HEK293 (cell line): ENCODE measurements at regions not wholly inside any gene's neighbourhood (a gene's known extent, or its start where the extent isn't known, plus 50 kb on each side); places are given as distances from the start of the nearest gene placed in this dataset.

Experiments
- CTCF ChIA-PET: fragments of 350-600 bp; formaldehyde crosslinking; extraction: SDS; loops from one replicate; lab custom pipeline; 2021; ENCODE audit warnings: antibody characterized with exemption; lab: Yijun Ruan, JAX
- POLR2A ChIA-PET: fragments of 300-600 bp; formaldehyde crosslinking; extraction: SDS; loops from one replicate; lab custom pipeline; 2020; ENCODE audit warnings: antibody characterized with exemption, inconsistent platforms; lab: Yijun Ruan, JAX
- H3K27ac ChIP-seq: fragments of 200-500 bp; sonication (Bioruptor generic); 2 replicates; pipeline ENCODE4 v1.5.1; 2014; ENCODE audit warnings: low read depth, low read length, control low read depth, inconsistent platforms; ENCODE audit errors: extremely low read depth
- H3K36me3 ChIP-seq, 2 experiments: fragments of 200-500 bp in 1 of 2; sonication (Bioruptor generic) in 1 of 2; 1 replicate in 1 of 2; 2 replicates in 1 of 2; pipeline ENCODE4 v1.5.1; 2014 to 2017; ENCODE audit warnings: inconsistent platforms in 2 of 2, low read length in 2 of 2; ENCODE audit not compliant: control insufficient read depth in 2 of 2, insufficient read depth in 1 of 2
- H3K4me1 ChIP-seq: fragments of 200-500 bp; sonication (Bioruptor generic); 2 replicates; pipeline ENCODE4 v1.5.1; 2014; ENCODE audit warnings: mild to moderate bottlenecking, low read length, inconsistent platforms; ENCODE audit not compliant: control insufficient read depth, insufficient read depth
- H3K4me3 ChIP-seq: 2 replicates; pipeline ENCODE4 v1.5.1; 2011; ENCODE audit warnings: low read depth, mild to moderate bottlenecking, control low read depth, low read length, moderate library complexity
- H3K9me3 ChIP-seq: fragments of 200-500 bp; sonication (Bioruptor generic); 2 replicates; pipeline ENCODE4 v1.5.1; 2014; ENCODE audit warnings: low read depth, low read length, inconsistent platforms; ENCODE audit not compliant: control insufficient read depth, insufficient read depth
- AEBP2 ChIP-seq: fragments of 450-650 bp; formaldehyde crosslinking; IDR thresholded peaks from 2 replicates; pipeline ENCODE4 v1.5.1; 2016; ENCODE audit warnings: missing biosample characterization, missing genetic modification characterization, borderline replicate concordance
- OVOL3 ChIP-seq: fragments of 450-650 bp; formaldehyde crosslinking; IDR thresholded peaks from 2 replicates; pipeline ENCODE4 v1.5.1; 2016; ENCODE audit warnings: missing biosample characterization, missing genetic modification characterization
- REST ChIP-seq: fragments of 450-650 bp; formaldehyde crosslinking; IDR thresholded peaks from 2 replicates; pipeline ENCODE4 v1.5.1; 2016; ENCODE audit warnings: missing biosample characterization, missing genetic modification characterization
- ZNF274 ChIP-seq, 2 experiments: fragments of 200-500 bp in 1 of 2; fragments of 450-650 bp in 1 of 2; sonication (Bioruptor generic) in 1 of 2; formaldehyde crosslinking in 1 of 2; IDR thresholded peaks; 2 replicates each; pipeline versions ENCODE4 v1.5.1 to v1.6.1; 2014 to 2016; ENCODE audit warnings: borderline replicate concordance in 1 of 2, inconsistent platforms in 1 of 2, low read length in 1 of 2, missing biosample characterization in 1 of 2, missing genetic modification characterization in 1 of 2
- ZNF354C ChIP-seq: fragments of 450-650 bp; formaldehyde crosslinking; IDR thresholded peaks from 2 replicates; pipeline ENCODE4 v1.5.1; 2016; ENCODE audit warnings: missing biosample characterization, missing genetic modification characterization, low read depth, borderline replicate concordance
- ZNF423 ChIP-seq: fragments of 450-650 bp; formaldehyde crosslinking; IDR thresholded peaks from 2 replicates; pipeline ENCODE4 v1.5.1; 2016; ENCODE audit warnings: missing biosample characterization, missing genetic modification characterization
- ZNF677 ChIP-seq: fragments of 450-650 bp; IDR thresholded peaks from 2 replicates; pipeline ENCODE4 v1.5.0; 2018; ENCODE audit warnings: missing biosample characterization, mild to moderate bottlenecking, missing genetic modification characterization, moderate library complexity
- ZNF76 ChIP-seq: fragments of 450-650 bp; formaldehyde crosslinking; IDR thresholded peaks from 2 replicates; pipeline ENCODE4; 2016; ENCODE audit warnings: low read depth, missing biosample characterization, missing genetic modification characterization, borderline replicate concordance
- ZNF792 ChIP-seq: fragments of 450-650 bp; formaldehyde crosslinking; IDR thresholded peaks from 2 replicates; pipeline ENCODE4 v1.5.1; 2016; ENCODE audit warnings: missing biosample characterization, missing genetic modification characterization
- ZSCAN16 ChIP-seq: fragments of 450-650 bp; formaldehyde crosslinking; IDR thresholded peaks from 2 replicates; pipeline ENCODE4 v1.5.1; 2016; ENCODE audit warnings: missing biosample characterization, missing genetic modification characterization
- TF ChIP-seq, protein P1 (sequence below): fragments of 450-650 bp; formaldehyde crosslinking; IDR thresholded peaks from 2 replicates; pipeline ENCODE4 v1.5.1; 2016; ENCODE audit warnings: missing biosample characterization, missing genetic modification characterization
- TF ChIP-seq, protein P2 (sequence below): fragments of 450-650 bp; formaldehyde crosslinking; IDR thresholded peaks from 2 replicates; pipeline ENCODE4 v1.5.1; 2016; ENCODE audit warnings: missing biosample characterization, missing genetic modification characterization

DNA sequence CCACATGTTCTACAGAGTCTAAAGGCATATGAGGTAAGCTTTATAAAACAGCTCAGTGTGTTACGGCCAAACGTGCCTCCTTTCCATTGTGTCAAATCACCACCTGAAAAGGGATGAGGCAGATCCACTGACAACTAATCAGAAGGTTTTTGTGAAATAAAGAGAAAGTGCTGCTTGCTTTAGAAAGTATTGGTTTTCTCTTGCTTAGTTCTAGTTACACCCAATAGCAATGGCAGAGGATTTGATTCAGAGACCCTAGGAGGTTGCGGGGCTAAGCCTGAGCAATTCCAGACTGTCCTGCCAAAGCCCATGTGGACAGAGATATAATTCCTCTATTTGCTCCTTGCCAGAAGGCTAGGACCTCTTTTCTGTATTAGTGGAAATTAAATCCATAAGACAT, 125.5 kb downstream of the SPRY1 start:
- no peaks in the 10 kb centered on the region for H3K9me3 ChIP-seq
- no peak overlapping the region for H3K27ac ChIP-seq
- POLR2A ChIA-PET: no interaction called here
- H3K4me3 ChIP-seq: no peak overlapping the region
- H3K4me1 ChIP-seq: no peaks in the 10 kb centered on the region
- TF ChIP-seq ZNF274 (IDR thresholded peaks at IDR 0.05; ENCODE audit: low read length) (no peak), ZNF274 (tag by site-specific recombination; IDR thresholded peaks at IDR 0.05; ENCODE audit: borderline replicate concordance) (no peak), OVOL3 (tag by site-specific recombination) (no peak), ZNF354C (no peak), ZNF677 (tag by site-specific recombination) (no peak), ZNF423 (tag by site-specific recombination) (no peak)
- TF ChIP-seq, protein P1, sequence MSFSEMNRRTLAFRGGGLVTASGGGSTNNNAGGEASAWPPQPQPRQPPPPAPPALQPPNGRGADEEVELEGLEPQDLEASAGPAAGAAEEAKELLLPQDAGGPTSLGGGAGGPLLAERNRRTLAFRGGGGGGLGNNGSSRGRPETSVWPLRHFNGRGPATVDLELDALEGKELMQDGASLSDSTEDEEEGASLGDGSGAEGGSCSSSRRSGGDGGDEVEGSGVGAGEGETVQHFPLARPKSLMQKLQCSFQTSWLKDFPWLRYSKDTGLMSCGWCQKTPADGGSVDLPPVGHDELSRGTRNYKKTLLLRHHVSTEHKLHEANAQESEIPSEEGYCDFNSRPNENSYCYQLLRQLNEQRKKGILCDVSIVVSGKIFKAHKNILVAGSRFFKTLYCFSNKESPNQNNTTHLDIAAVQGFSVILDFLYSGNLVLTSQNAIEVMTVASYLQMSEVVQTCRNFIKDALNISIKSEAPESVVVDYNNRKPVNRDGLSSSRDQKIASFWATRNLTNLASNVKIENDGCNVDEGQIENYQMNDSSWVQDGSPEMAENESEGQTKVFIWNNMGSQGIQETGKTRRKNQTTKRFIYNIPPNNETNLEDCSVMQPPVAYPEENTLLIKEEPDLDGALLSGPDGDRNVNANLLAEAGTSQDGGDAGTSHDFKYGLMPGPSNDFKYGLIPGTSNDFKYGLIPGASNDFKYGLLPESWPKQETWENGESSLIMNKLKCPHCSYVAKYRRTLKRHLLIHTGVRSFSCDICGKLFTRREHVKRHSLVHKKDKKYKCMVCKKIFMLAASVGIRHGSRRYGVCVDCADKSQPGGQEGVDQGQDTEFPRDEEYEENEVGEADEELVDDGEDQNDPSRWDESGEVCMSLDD (tag by site-specific recombination): no peak
- no peaks in the 10 kb centered on the region for H3K36me3 ChIP-seq
- CTCF ChIA-PET: no interaction called here

GRCh38 chr4:123522646-123523045, 126.1 kb downstream of the SPRY1 start:
- CTCF ChIA-PET: no interaction called here
- TF ChIP-seq ZSCAN16 (tag by site-specific recombination): no peak
- no peak for TF ChIP-seq ZNF792
- TF ChIP-seq AEBP2: no peak
- TF ChIP-seq REST (tag by site-specific recombination): no peak
- no peak for TF ChIP-seq ZNF76 (tag by site-specific recombination)
- TF ChIP-seq, protein P2, sequence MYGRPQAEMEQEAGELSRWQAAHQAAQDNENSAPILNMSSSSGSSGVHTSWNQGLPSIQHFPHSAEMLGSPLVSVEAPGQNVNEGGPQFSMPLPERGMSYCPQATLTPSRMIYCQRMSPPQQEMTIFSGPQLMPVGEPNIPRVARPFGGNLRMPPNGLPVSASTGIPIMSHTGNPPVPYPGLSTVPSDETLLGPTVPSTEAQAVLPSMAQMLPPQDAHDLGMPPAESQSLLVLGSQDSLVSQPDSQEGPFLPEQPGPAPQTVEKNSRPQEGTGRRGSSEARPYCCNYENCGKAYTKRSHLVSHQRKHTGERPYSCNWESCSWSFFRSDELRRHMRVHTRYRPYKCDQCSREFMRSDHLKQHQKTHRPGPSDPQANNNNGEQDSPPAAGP (tag by site-specific recombination): no peak
- TF ChIP-seq, all 188 proteins: peak for 0
- Histone ChIP-seq H3K36me3 (no peaks in the 10 kb centered on the region), H3K4me3 (no peak overlapping the region), H3K4me1 (no peaks in the 10 kb centered on the region), H3K27ac (no peak overlapping the region), H3K9me3 (no peaks in the 10 kb centered on the region)
- POLR2A ChIA-PET: no interaction called here
